Mammary epithelial cell (primary cell): ENCODE measurements at regions not wholly inside any gene's neighbourhood (a gene's known extent, or its start where the extent isn't known, plus 50 kb on each side); places are given as distances from the start of the nearest gene placed in this dataset.

Experiments used
- CTCF ChIP-seq, 2 donors: IDR thresholded peaks in 1 of 2; conservative IDR thresholded peaks in 1 of 2; 2 replicates each; pipeline ENCODE4 v1.5.1; 2011 to 2012; ENCODE audit warnings: inconsistent platforms in 2 of 2, low read length in 2 of 2, mild to moderate bottlenecking in 2 of 2, control low read depth in 1 of 2, low read depth in 1 of 2; ENCODE audit not compliant: insufficient read depth in 1 of 2; ENCODE audit errors: extremely low read depth in 1 of 2
- EZH2 ChIP-seq: IDR thresholded peaks from 2 replicates; pipeline ENCODE4 v1.6.1; 2012; ENCODE audit warnings: low read length, inconsistent platforms, borderline replicate concordance

DNA sequence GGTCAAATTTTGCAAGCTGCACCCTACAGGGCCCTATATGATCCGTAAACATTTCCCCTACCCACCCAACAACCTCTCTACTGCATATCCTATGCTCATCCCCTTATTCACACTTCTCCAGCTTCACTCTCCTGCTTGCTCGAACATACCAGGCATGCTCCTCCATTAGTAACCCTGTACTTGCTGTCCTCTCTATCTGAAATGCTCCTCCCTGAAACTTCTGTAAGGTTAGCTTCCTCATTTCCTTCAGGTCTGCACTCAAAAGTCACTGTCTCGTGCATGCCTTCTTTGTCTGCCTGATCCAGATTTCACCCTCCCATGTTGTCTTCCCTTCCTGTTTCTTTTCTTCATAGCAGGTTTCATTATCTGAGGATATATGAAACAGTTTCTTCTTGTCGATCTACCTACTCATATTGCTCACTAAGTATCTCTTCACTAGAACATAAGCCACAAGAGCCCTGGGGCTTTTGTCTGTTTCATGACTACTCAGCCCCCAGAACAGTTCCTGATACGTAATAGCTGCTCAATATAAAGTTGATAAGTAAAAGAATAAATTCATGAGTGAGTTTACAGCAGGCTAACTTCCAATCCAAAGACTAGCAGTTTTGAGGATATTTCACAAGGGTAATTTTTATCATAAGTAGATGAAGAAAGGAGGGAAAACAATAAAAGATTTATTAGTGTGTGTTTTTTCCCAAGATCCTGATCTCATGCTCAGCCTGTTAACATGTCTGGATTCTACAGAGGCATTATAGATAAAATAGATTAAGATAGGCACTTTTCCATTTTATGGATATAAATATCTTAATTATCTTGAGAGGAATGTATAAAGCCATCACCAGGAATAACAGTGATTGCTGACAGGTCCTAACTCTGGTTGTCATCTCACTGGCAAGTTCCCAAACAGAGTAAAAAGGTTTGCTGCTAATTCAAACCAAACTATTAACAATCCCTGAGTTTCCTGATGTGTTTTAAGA is 392.5 kb upstream of the ESRRG start:
- TF ChIP-seq CTCF (conservative IDR thresholded peaks at IDR 0.05 in 1 of 2, IDR thresholded peaks at IDR 0.05 in 1 of 2; ENCODE audit: extremely low read depth in 1 of 2, insufficient read depth in 1 of 2, low read depth in 1 of 2, low read length in 2 of 2) (no peak), EZH2 (no peak)
